ENCODE measurements at regions not wholly inside any gene's neighbourhood (a gene's known extent, or its start where the extent isn't known, plus 50 kb on each side); places are given as distances from the start of the nearest gene placed in this dataset.

GRCh38 chr14:85744573-85744972, 214.6 kb downstream of the FLRT2 start:
- TF ChIP-seq EZH2 (optimal IDR thresholded peaks at IDR 0.05; ENCODE audit: low read depth, low read length) (no peak), CTCF (IDR thresholded peaks at IDR 0.05; ENCODE audit: low read length) (no peak), EZH2phosphoT487 (IDR thresholded peaks at IDR 0.05; ENCODE audit: low read length) (no peak)
